SK-N-SH (cell line): ENCODE measurements at regions not wholly inside any gene's neighbourhood (a gene's known extent, or its start where the extent isn't known, plus 50 kb on each side); places are given as distances from the start of the nearest gene placed in this dataset.

ENCODE experiments used
- CTCF ChIA-PET: fragments of 300-600, 350-600 bp; formaldehyde crosslinking; extraction: SDS; loops from one replicate; lab custom pipeline; 2021; lab: Yijun Ruan, JAX
- POLR2A ChIA-PET: fragments of 350-600 bp; sonication (Branson Sonifier 250); formaldehyde crosslinking; extraction: SDS; loops from one replicate; lab custom pipeline; 2020; ENCODE audit warnings: antibody characterized with exemption, inconsistent platforms; lab: Yijun Ruan, JAX
- DNase-seq: peaks from one replicate; pipeline ENCODE4 v3.0.0; 2012
- H2AFZ ChIP-seq: fragments of 200-600 bp; sonication (generic); 2 replicates; pipeline ENCODE4 v1.8.1; 2016; ENCODE audit warnings: antibody characterized with exemption, mild to moderate bottlenecking, low read depth
- H3F3A ChIP-seq: fragments of 200-600 bp; sonication (generic); replicated peaks from 2 replicates; pipeline ENCODE3; 2016; ENCODE audit warnings: antibody characterized with exemption, mild to moderate bottlenecking; ENCODE audit not compliant: insufficient read depth
- H3K27ac ChIP-seq, 2 experiments: fragments of 200-500 bp in 1 of 2; fragments of 200-600 bp in 1 of 2; sonication (Bioruptor generic) in 1 of 2; sonication (generic), shearing (Covaris generic) in 1 of 2; 2 replicates each; pipeline versions ENCODE4 v1.5.1 to v1.6.1; 2014 to 2016; ENCODE audit warnings: low read depth in 2 of 2, inconsistent platforms in 1 of 2, low read length in 1 of 2, mild to moderate bottlenecking in 1 of 2, mixed read lengths in 1 of 2
- H3K27me3 ChIP-seq: fragments of 200-600 bp; sonication (generic), shearing (Covaris generic); 2 replicates; pipeline ENCODE4 v1.6.1; 2016; ENCODE audit warnings: mixed run types; ENCODE audit not compliant: insufficient read depth
- H3K36me3 ChIP-seq, 2 experiments: fragments of 200-500 bp in 1 of 2; fragments of 200-600 bp in 1 of 2; sonication (Bioruptor generic) in 1 of 2; sonication (generic) in 1 of 2; replicated peaks in 1 of 2; 2 replicates each; pipeline versions ENCODE3 to v1.5.1; 2014 to 2016; ENCODE audit warnings: low read length in 1 of 2, mild to moderate bottlenecking in 1 of 2; ENCODE audit not compliant: insufficient read depth in 2 of 2, control insufficient read depth in 1 of 2
- H3K4me1 ChIP-seq, 2 experiments: fragments of 200-500 bp in 1 of 2; fragments of 200-600 bp in 1 of 2; sonication (Bioruptor generic) in 1 of 2; sonication (generic), shearing (Covaris generic) in 1 of 2; 2 replicates each; pipeline versions ENCODE4 v1.5.1 to v1.6.1; 2014 to 2016; ENCODE audit warnings: low read depth in 1 of 2, low read length in 1 of 2, mixed run types in 1 of 2; ENCODE audit not compliant: insufficient read depth in 2 of 2, control insufficient read depth in 1 of 2
- H3K4me2 ChIP-seq: fragments of 200-600 bp; sonication (generic), shearing (Covaris generic); 2 replicates; pipeline ENCODE4 v1.6.1; 2017; ENCODE audit warnings: mixed run types
- H3K4me3 ChIP-seq, 2 experiments: fragments of 200-500 bp in 1 of 2; fragments of 200-600 bp in 1 of 2; sonication (Bioruptor generic) in 1 of 2; sonication (generic), shearing (Covaris generic) in 1 of 2; 2 replicates each; pipeline versions ENCODE4 v1.5.1 to v1.8.1; 2014 to 2016; ENCODE audit warnings: low read depth in 2 of 2, inconsistent platforms in 1 of 2, low read length in 1 of 2, mild to moderate bottlenecking in 1 of 2, mixed read lengths in 1 of 2, moderate library complexity in 1 of 2
- H3K79me2 ChIP-seq: fragments of 200-600 bp; sonication (generic); 2 replicates; pipeline ENCODE4 v1.8.1; 2017; ENCODE audit warnings: mild to moderate bottlenecking; ENCODE audit not compliant: insufficient read depth
- H3K9ac ChIP-seq: fragments of 200-600 bp; sonication (generic); 2 replicates; pipeline ENCODE4 v1.6.1; 2017; ENCODE audit warnings: mixed run types
- H3K9me2 ChIP-seq: fragments of 200-600 bp; sonication (generic); 2 replicates; pipeline ENCODE4 v1.6.1; 2017; ENCODE audit warnings: mixed run types
- H3K9me3 ChIP-seq: fragments of 200-600 bp; sonication (generic); 2 replicates; pipeline ENCODE4 v1.6.1; 2017; ENCODE audit warnings: mixed run types, mild to moderate bottlenecking, moderate library complexity
- H4K20me1 ChIP-seq: fragments of 200-600 bp; sonication (generic); 2 replicates; pipeline ENCODE4 v1.6.1; 2017; ENCODE audit warnings: mild to moderate bottlenecking, mixed run types; ENCODE audit not compliant: insufficient read depth
- CHD2 ChIP-seq: fragments of 150-350 bp; IDR thresholded peaks from 2 replicates; pipeline ENCODE4 v1.6.1; 2018; ENCODE audit warnings: low read length; ENCODE audit not compliant: partially characterized antibody
- EZH2phosphoT487 ChIP-seq: fragments of 200-600 bp; sonication (generic); IDR thresholded peaks from 2 replicates; pipeline ENCODE4 v1.6.1; 2017; ENCODE audit warnings: low read depth, mixed run types, mild to moderate bottlenecking, antibody characterized with exemption, moderate library complexity, borderline replicate concordance
- FOSL2 ChIP-seq: IDR thresholded peaks from 2 replicates; pipeline ENCODE4 v1.4.0; 2012; ENCODE audit warnings: low read depth, mild to moderate bottlenecking, moderate library complexity, borderline replicate concordance
- FOXM1 ChIP-seq: IDR thresholded peaks from 2 replicates; pipeline ENCODE4 v1.4.0; 2012; ENCODE audit warnings: low read depth, mild to moderate bottlenecking
- GABPA ChIP-seq: IDR thresholded peaks from 2 replicates; pipeline ENCODE4 v1.4.0; 2012; ENCODE audit warnings: low read depth, mild to moderate bottlenecking
- GATA2 ChIP-seq: sonication (generic); formaldehyde crosslinking; IDR thresholded peaks from 2 replicates; pipeline ENCODE4 v1.5.0; 2020; ENCODE audit warnings: mild to moderate bottlenecking, missing genetic modification reagents
- JUND ChIP-seq: IDR thresholded peaks from 2 replicates; pipeline ENCODE4 v1.4.0; 2012
- MEF2A ChIP-seq: IDR thresholded peaks from 2 replicates; pipeline ENCODE4 v1.4.0; 2012; ENCODE audit warnings: low read depth, borderline replicate concordance
- NFIC ChIP-seq: IDR thresholded peaks from 2 replicates; pipeline ENCODE4 v1.4.0; 2012; ENCODE audit warnings: borderline replicate concordance
- POLR2AphosphoS5 ChIP-seq: IDR thresholded peaks from 2 replicates; pipeline ENCODE4 v1.6.1; 2012; ENCODE audit warnings: low read depth, low read length
- RXRA ChIP-seq: IDR thresholded peaks from 2 replicates; pipeline ENCODE4 v1.4.0; 2012; ENCODE audit warnings: low read depth, mild to moderate bottlenecking, borderline replicate concordance
- YY1 ChIP-seq: IDR thresholded peaks from 2 replicates; pipeline ENCODE4 v1.4.0; 2012; ENCODE audit warnings: low read depth, mild to moderate bottlenecking
- WGBS: methylation state at CpG from one replicate; pipeline ENCODE4 v1.1.6; 2017; ENCODE audit warnings: low lambda C conversion rate; 5-methylcytosine and 5-hydroxymethylcytosine counted together
- TF ChIP-seq, protein P1 (sequence below): fragments of 200-600 bp; sonication (generic); IDR thresholded peaks from 2 replicates; pipeline ENCODE4 v1.6.1; 2017; ENCODE audit warnings: antibody characterized with exemption, mild to moderate bottlenecking, moderate library complexity
- TF ChIP-seq, protein P2 (sequence below): IDR thresholded peaks from 2 replicates; pipeline ENCODE4 v1.4.0; 2012; ENCODE audit warnings: low read depth, borderline replicate concordance
- TF ChIP-seq, protein P3 (sequence below): fragments of 150-350 bp; IDR thresholded peaks from 2 replicates; pipeline ENCODE4 v1.6.1; 2017; ENCODE audit warnings: antibody characterized with exemption, low read length, low read depth, borderline replicate concordance

DNA sequence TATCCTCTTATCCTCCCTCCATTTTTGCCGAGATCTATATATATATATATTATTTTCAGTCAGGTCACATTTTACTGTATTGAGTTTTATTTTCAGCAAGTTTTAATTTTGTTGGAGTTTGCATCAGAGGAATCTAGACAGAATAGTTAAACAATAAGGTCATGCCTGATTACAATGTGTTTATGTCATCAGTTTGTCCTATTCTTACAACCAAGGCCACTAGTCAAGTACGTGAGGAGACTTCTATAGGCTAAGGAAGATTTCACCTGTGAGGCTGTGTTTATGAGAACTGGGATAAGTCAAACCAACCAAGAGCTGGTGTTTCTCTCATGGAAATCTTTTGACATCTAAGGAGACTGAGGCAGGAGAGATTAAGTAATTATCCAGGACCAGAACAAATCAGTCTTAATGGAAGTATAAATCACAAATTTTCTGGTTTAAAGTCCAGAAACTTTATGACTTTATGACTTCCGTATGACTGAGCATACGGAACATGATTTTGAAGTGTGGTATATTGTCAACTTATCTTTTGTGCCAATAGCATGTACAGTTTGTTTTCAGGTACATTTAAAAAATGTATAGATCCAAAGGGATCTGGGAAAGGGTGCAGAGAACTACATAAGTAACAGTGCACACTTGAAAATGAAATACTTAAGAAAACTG, 100.0 kb upstream of the DTNA start:
- Histone ChIP-seq H3K27ac (no peak overlapping the region), H4K20me1 (no peaks in the 10 kb centered on the region), H3K9me3 (no peaks in the 10 kb centered on the region), H2AFZ (no peak overlapping the region), H3K4me2 (no peak overlapping the region), H3K4me1 (peaks cover 0 to 3% of the 10 kb centered on the region in 2 experiments; a peak in 2 of 4 replicates), H3K4me3 (no peak overlapping the region), H3K79me2 (no peaks in the 10 kb centered on the region), H3K9me2 (no peaks in the 10 kb centered on the region), H3K27me3 (no peaks in the 10 kb centered on the region), H3K9ac (no peak overlapping the region), H3F3A (no peaks in the 10 kb centered on the region), H3K36me3 (no peaks in the 10 kb centered on the region)
- no peak for DNase-seq
- CTCF ChIA-PET, result interaction anchor here (1.4 to 1.8 kb wide), 2 partner anchors 23 to 52 kb away, joined by 3 to 4 read pairs; no protein-coding TSS in a partner anchor
- TF ChIP-seq EZH2phosphoT487 (no peak), GABPA (no peak)
- TF ChIP-seq, protein P1, sequence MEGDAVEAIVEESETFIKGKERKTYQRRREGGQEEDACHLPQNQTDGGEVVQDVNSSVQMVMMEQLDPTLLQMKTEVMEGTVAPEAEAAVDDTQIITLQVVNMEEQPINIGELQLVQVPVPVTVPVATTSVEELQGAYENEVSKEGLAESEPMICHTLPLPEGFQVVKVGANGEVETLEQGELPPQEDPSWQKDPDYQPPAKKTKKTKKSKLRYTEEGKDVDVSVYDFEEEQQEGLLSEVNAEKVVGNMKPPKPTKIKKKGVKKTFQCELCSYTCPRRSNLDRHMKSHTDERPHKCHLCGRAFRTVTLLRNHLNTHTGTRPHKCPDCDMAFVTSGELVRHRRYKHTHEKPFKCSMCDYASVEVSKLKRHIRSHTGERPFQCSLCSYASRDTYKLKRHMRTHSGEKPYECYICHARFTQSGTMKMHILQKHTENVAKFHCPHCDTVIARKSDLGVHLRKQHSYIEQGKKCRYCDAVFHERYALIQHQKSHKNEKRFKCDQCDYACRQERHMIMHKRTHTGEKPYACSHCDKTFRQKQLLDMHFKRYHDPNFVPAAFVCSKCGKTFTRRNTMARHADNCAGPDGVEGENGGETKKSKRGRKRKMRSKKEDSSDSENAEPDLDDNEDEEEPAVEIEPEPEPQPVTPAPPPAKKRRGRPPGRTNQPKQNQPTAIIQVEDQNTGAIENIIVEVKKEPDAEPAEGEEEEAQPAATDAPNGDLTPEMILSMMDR, result no peak
- 82% methylated on average over 4 of the region's 4 CpGs for WGBS
- POLR2A ChIA-PET, result no interaction called here

DNA sequence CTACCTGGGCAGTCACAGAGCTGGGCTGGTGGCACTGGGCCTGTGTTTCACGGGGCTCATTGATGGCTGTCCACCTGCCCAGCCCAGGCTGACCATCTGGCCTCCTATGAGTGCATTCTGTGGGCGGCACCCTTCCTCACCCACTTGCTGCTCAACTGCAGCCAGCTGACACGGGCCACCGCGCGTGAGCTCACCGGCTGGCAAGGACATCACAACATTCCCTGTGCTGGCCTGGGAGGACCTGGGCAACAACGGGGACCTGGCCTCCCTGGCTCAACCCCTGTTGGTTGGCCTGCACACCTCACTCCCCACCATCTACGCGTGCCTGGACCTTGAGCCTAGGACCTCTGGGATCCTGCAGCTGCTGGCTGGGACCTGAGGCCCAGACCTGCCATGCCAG, 98.2 kb upstream of the DTNA start:
- Histone ChIP-seq H3K27me3 (no peaks in the 10 kb centered on the region), H3K9me2 (no peaks in the 10 kb centered on the region), H3K36me3 (no peaks in the 10 kb centered on the region), H3K79me2 (no peaks in the 10 kb centered on the region), H3K9ac (no peak overlapping the region), H3K9me3 (no peaks in the 10 kb centered on the region), H3K27ac (no peak overlapping the region), H3K4me3 (no peak overlapping the region), H2AFZ (no peak overlapping the region), H3K4me1 (no peaks in the 10 kb centered on the region; a peak in 1 of 4 replicates), H3F3A (no peaks in the 10 kb centered on the region), H4K20me1 (no peaks in the 10 kb centered on the region), H3K4me2 (no peak overlapping the region)
- POLR2A ChIA-PET, result no interaction called here
- 83% methylated on average over 9 of the region's 10 CpGs for WGBS
- TF ChIP-seq YY1, result no peak
- TF ChIP-seq GATA2 (CRISPR knock-in tag), result no peak
- no peak for TF ChIP-seq POLR2AphosphoS5
- TF ChIP-seq GABPA, result no peak
- no peak for TF ChIP-seq FOSL2
- DNase-seq, result no peak
- CTCF ChIA-PET, result no interaction called here

DNA sequence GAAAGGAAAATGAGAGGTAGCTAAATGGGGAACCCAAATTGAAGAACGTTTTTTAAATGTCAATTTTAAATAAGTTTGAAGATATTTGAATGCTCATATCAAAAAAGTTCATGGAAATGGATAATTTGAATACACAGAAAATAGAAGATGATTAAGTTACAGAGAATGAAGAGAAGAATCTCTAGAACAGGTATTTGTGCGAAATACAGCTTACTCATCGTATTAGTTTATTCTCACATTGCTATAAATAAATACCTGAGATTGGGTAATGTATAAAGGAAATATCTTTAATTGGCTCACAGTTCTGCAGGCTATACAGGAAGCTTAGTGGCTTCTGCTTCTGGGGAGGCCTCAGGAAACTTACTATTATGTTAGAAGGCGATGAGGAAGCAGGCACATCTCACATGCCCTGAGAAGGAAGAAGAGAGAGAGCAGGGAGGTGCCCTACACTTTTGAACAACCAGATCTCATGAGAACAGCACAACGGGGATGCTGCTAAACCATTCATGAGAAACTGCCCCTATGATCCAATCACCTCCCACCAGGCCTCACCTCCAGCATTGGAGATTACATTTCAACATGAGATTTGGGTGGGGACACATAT, 89.7 kb upstream of the DTNA start:
- Histone ChIP-seq H2AFZ (no peak overlapping the region), H3K4me3 (no peak overlapping the region), H3K27me3 (no peaks in the 10 kb centered on the region), H3K27ac (no peak overlapping the region), H3K4me1 (no peaks in the 10 kb centered on the region; a peak in 1 of 4 replicates), H3K9ac (no peak overlapping the region), H3K9me2 (no peaks in the 10 kb centered on the region), H3K9me3 (no peaks in the 10 kb centered on the region), H3K79me2 (no peaks in the 10 kb centered on the region), H3K4me2 (no peak overlapping the region), H3K36me3 (no peaks in the 10 kb centered on the region), H3F3A (no peaks in the 10 kb centered on the region), H4K20me1 (no peaks in the 10 kb centered on the region)
- POLR2A ChIA-PET, result no interaction called here
- WGBS, result 33% methylated on average over 5 of the region's 5 CpGs
- TF ChIP-seq, protein P2, sequence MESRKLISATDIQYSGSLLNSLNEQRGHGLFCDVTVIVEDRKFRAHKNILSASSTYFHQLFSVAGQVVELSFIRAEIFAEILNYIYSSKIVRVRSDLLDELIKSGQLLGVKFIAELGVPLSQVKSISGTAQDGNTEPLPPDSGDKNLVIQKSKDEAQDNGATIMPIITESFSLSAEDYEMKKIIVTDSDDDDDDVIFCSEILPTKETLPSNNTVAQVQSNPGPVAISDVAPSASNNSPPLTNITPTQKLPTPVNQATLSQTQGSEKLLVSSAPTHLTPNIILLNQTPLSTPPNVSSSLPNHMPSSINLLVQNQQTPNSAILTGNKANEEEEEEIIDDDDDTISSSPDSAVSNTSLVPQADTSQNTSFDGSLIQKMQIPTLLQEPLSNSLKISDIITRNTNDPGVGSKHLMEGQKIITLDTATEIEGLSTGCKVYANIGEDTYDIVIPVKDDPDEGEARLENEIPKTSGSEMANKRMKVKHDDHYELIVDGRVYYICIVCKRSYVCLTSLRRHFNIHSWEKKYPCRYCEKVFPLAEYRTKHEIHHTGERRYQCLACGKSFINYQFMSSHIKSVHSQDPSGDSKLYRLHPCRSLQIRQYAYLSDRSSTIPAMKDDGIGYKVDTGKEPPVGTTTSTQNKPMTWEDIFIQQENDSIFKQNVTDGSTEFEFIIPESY, result no peak
- TF ChIP-seq GATA2 (CRISPR knock-in tag), result no peak
- TF ChIP-seq NFIC, result no peak
- TF ChIP-seq MEF2A, result no peak
- TF ChIP-seq CHD2, result no peak
- TF ChIP-seq, protein P3, sequence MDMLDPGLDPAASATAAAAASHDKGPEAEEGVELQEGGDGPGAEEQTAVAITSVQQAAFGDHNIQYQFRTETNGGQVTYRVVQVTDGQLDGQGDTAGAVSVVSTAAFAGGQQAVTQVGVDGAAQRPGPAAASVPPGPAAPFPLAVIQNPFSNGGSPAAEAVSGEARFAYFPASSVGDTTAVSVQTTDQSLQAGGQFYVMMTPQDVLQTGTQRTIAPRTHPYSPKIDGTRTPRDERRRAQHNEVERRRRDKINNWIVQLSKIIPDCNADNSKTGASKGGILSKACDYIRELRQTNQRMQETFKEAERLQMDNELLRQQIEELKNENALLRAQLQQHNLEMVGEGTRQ, result no peak
- no peak for TF ChIP-seq JUND
- TF ChIP-seq EZH2phosphoT487, result no peak
- TF ChIP-seq RXRA, result no peak
- no peak for TF ChIP-seq FOXM1
- CTCF ChIA-PET, result interaction anchor here (0.8 to 1.1 kb wide), 2 partner anchors 10 to 24 kb away, joined by 3 read pairs; no protein-coding TSS in a partner anchor
- DNase-seq, result no peak
